Right renal cortex interstitium (tissue), 3 donors: ENCODE measurements at regions not wholly inside any gene's neighbourhood (a gene's known extent, or its start where the extent isn't known, plus 50 kb on each side); places are given as distances from the start of the nearest gene placed in this dataset.

Source experiments
- DNase-seq, 3 donors: peaks; one replicate each; pipeline ENCODE4 v3.0.0-alpha.2; 2013; ENCODE audit warnings: low read depth in 3 of 3, low spot score in 2 of 3

- DNase-seq: no peak
These were observed 173.9 kb downstream of the CALCRL start for GRCh38 chr2:187274146-187274545.

- no peak for DNase-seq
These were observed 175.8 kb downstream of the CALCRL start for GRCh38 chr2:187272255-187272654.

DNA sequence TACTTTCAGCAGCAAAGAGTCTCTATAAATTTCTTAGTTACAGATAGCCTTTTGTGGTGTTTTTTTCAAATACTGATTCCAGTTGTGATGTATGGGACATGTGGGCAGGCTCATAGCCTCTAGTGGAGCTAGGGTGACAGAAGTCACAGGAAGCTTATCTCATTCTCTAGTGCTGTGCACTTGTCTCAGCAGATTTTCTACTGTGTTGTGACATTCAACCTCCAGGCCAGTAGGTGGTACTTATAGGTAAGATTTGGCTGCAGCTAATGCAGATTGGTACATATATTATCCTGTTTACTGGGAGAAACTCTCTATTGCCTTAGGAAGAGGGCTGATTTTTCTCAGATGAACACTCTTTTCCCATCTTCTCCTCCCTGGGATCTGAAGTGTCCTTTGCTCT, 176.2 kb downstream of the CALCRL start:
- DNase-seq: no peak

GRCh38 chr2:187266645-187267044, 181.4 kb downstream of the CALCRL start:
- DNase-seq: no peak

DNA sequence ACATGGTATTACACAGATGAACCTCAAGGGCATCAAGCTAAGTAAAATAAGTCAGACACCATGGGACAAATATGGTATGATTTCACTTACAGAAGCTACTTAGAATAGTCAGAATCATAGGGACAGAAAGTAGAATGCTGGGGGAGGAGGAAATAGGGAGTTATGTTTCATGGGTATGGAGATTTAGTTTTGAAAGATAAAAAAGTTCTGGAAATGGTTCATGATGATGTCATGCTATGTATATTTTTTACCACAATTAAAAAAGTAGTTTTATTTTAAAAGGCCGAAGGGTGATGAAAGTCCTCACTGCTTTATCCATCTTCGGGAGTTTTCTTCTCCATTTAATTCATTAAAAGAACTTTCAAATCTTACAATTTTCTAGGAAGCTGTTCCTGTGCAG, 181.9 kb downstream of the CALCRL start:
- no peak for DNase-seq

DNA sequence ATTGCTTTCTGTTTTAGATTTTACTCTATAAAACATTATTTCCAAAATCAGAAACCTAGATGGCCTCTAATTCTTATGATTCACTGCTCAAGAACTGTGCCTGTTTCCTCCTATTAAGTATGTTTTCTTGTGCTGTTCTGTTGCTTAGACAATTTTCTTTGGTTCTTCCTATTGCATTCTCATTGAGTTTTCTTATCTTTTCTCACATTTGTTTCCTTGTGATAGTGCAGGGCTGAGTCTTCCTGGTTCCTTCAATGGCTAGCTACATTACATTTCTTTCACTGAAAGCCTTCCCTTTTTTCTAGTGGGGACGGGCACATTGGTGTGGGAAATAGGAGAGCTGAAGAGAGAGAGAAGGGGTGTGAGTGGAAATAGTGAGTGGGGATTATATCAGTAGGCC, 183.4 kb downstream of the CALCRL start:
- DNase-seq: no peak

- DNase-seq: peak in 1 of 3 donors; percentile 3
These were observed 184.1 kb downstream of the CALCRL start for GRCh38 chr2:187263675-187264560.

- DNase-seq: no peak
These were observed 186.3 kb downstream of the CALCRL start for GRCh38 chr2:187261705-187262104.

DNA sequence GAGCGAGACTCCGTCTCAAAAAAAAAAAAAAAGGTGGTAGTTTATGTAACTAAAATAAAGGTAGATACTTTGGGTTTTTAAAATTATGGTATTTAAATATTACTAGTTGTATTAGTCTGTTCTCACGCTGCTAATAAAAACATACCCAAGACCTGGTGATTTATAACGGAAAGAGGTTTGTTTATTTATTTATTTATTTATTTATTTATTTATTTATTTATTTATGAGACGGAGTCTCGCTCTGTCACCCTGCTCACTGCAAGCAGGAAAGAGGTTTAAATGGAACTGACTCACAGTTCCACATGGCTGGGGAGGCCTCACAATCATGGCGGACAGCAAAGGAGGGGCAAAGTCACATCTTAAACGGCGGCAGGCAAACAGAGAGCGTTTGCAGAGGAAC, 196.0 kb downstream of the CALCRL start:
- DNase-seq: no peak

GRCh38 chr2:187250137-187250536, 197.9 kb downstream of the CALCRL start:
- DNase-seq: no peak

DNA sequence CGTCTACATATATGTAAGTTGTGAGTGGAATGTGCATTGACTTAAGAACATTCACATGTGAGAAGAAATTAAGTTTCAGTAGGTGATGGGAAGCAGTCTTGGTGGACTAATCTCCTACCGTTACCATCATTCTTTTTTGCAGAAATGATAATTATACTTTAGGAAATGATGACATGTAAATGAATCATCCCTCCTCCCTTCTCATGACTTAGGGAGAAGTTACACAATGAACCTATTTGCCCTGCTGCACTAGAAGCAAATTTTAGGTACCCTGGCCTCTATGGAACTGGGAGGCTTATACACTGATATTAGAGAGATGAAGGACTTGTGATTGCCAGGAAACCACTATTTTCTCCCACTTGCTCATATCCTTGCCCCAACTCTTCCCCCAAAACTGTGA, 214.2 kb downstream of the CALCRL start:
- no peak for DNase-seq

DNA sequence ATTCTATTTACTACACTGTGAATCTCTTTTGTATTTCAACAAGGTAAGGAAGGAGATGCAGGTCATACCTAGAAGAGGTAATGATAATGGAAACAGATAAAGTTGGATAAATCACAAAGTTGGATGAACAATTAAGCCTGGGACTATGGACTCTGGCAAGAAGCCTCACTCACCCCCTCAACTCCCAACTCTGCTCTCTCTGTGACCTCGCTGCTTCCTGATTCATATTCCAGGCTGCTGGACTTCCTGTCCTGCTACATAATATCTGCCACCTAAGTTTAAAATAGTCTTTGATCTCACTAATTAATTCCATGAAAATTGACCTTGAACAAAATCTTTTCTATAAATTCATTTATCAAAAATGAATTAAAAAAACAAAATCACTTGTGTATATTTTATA, 215.3 kb downstream of the CALCRL start:
- DNase-seq: no peak

GRCh38 chr2:187230088-187230487, 218.0 kb downstream of the CALCRL start:
- DNase-seq: no peak

- DNase-seq: no peak
These were observed 219.1 kb downstream of the CALCRL start for GRCh38 chr2:187228986-187229385.

DNA sequence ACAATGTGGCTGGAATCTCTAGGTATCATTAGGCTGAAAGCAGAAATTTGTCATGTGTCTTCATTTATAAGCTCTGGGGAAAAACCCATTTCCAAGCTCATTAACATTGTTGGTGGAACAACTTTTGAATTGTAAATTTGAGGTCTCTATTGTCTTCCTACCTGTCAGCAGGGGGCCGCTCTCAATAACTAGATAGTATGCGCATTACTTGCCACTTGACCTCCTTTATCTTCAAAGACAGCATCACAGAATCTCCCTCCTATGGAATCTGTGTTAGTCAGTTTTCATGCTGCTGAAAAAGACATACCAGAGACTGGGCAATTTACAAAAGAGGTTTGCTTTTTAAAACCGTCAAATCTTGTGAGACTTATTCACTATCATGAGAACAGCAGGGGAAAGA, 223.1 kb downstream of the CALCRL start:
- no peak for DNase-seq

- DNase-seq: no peak
These were observed 228.0 kb downstream of the CALCRL start for GRCh38 chr2:187220071-187220470.

DNA sequence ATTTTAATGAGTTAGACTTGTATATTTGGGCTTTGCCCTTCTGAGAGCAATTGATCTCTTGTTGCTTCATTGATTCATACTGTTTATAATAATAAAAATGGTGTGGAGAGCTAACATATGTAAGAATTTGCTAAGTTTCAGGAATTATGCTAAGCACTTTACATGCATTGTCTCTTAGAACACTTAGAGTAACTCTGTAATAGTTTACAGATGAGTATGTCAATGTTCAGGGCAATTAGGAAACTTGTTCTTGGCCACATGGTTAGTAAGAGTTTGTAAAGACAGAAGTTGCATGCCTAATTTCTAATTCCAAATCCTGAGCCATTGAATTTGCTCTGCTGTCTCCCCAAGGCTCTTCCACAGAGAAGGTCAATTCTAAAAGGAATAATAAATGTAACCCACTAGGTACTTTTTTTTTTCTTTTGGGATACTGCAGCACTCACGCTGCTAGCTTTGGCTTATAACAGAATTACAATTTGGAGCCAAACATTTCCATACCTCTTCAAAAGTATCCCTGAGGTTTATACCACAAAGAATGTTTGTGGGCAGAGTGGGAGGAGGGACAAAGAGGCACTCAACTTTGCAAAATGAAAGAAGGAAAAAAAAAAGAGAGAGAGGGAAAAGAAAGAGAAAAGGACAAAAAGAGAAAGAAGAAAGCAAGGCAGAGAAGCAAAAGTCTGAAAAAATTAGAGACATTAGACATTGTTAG, 232.4 kb downstream of the CALCRL start:
- DNase-seq: no peak

GRCh38 chr2:187214306-187214705, 233.7 kb downstream of the CALCRL start:
- no peak for DNase-seq

GRCh38 chr2:187213798-187214197, 234.3 kb downstream of the CALCRL start:
- DNase-seq: no peak

DNA sequence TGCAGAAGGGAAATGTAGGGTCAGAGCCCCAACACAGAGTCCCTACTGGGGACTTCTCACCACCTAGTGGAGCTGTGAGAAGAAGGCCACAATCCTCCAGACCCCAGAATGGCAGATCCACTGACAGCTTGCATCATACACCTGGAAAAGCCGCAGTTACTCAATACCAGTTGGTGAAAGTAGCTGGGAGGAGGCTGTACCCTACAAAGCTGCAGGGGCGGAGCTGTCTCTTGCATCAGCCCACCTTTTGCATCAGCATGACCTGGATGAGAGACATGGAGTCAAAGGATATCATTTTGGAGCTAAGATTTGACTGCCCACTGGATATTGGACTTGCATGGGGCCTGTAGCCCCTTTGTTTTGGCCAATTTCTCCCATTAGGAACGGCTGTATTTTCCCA, 237.3 kb downstream of the CALCRL start:
- DNase-seq: no peak

DNA sequence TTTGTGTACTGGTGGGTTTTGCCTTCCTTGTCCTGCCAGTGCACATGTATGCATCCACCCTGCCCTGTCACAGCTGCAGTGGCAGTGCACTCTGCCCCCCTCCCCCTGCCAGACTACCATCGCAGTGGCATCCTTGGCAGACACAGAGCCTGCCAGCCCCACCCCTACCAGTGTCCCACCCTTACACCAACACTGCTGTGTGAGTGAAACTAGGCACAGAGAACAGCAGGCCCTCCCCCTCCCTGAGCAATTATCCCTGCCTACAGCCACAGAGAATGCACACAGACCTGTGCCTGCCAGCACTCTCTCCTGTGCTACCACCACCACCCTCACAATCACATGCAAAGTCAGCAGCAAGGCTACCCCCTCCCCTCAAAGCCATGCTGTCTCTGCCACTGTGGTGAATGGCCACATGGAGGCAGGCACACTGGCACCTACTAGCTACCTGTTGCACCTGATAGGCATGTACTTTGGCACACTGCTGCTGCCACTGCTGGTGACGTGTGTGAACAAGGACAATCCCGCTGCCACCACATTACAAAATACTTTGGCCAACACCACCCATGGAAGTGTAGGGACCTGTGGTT, 239.8 kb downstream of the CALCRL start:
- DNase-seq: no peak

GRCh38 chr2:187207126-187207525, 240.9 kb downstream of the CALCRL start:
- no peak for DNase-seq
